Endothelial cell of umbilical vein (primary cell): ENCODE measurements at regions not wholly inside any gene's neighbourhood (a gene's known extent, or its start where the extent isn't known, plus 50 kb on each side); places are given as distances from the start of the nearest gene placed in this dataset.

Experiments used
- BruUV-seq: library from RNA; stranded (reverse); fragments of 400-500 nt; replicated peaks from 2 replicates; lab custom pipeline; 2021; lab: Mats Ljungman, UMichigan
- CTCF ChIA-PET: fragments of 300-600, 350-600 bp; sonication (Branson Sonifier 250); formaldehyde crosslinking; loops from one replicate; lab custom pipeline; 2021; ENCODE audit warnings: antibody characterized with exemption, inconsistent platforms; lab: Charles Lee
- POLR2A ChIA-PET: fragments of 300-600, 350-600 bp; sonication (Branson Sonifier 250); formaldehyde crosslinking; loops from one replicate; lab custom pipeline; 2021; ENCODE audit warnings: antibody characterized with exemption, inconsistent platforms; lab: Charles Lee
- DNase-seq: peaks from one replicate; pipeline ENCODE4 v3.0.0-alpha.2; 2011; ENCODE audit warnings: low read depth, low spot score
- FAIRE-seq: peaks from 2 replicates; lab custom pipeline; 2011; peaks lifted over from hg19 to GRCh38; lab: Jason Lieb, UNC
- H2AFZ ChIP-seq: 2 replicates; pipeline ENCODE4 v1.6.0; 2012; ENCODE audit warnings: low read depth, low read length, control low read depth, inconsistent platforms
- H3K27ac ChIP-seq: 2 replicates; pipeline ENCODE4 v1.5.1; 2011; ENCODE audit warnings: low read depth, mild to moderate bottlenecking, control low read depth, low read length, moderate library complexity; ENCODE audit not compliant: insufficient read depth
- H3K27me3 ChIP-seq, 2 experiments: 2 replicates each; pipeline versions ENCODE4 v1.6.0 to v1.6.1; 2011; ENCODE audit warnings: low read length in 2 of 2, mixed read lengths in 1 of 2; ENCODE audit not compliant: control insufficient read depth in 2 of 2, insufficient read depth in 2 of 2
- H3K36me3 ChIP-seq, 2 experiments: 2 replicates in 1 of 2; 3 replicates in 1 of 2; pipeline ENCODE4 v1.5.1; 2011; ENCODE audit warnings: low read length in 2 of 2, mild to moderate bottlenecking in 1 of 2, moderate library complexity in 1 of 2; ENCODE audit not compliant: control insufficient read depth in 2 of 2, insufficient read depth in 2 of 2; ENCODE audit errors: extremely low read depth in 1 of 2
- H3K4me1 ChIP-seq: 3 replicates; pipeline ENCODE4 v1.5.1; 2011; ENCODE audit warnings: mild to moderate bottlenecking, low read length; ENCODE audit not compliant: control insufficient read depth, insufficient read depth; ENCODE audit errors: extremely low read depth
- H3K4me2 ChIP-seq: 2 replicates; pipeline ENCODE4 v1.6.1; 2011; ENCODE audit warnings: low read length, control low read depth, mixed read lengths; ENCODE audit not compliant: insufficient read depth
- H3K4me3 ChIP-seq, 3 experiments: fragments of 200-600 bp in 1 of 3; sonication (generic), shearing (Covaris generic) in 1 of 3; replicated peaks in 1 of 3; 2 replicates each; pipeline ENCODE4 v1.5.1; 2011 to 2016; ENCODE audit warnings: control low read depth in 3 of 3, low read length in 3 of 3, mild to moderate bottlenecking in 2 of 3, inconsistent platforms in 1 of 3, low read depth in 1 of 3, moderate library complexity in 1 of 3; ENCODE audit not compliant: insufficient read depth in 1 of 3
- H3K79me2 ChIP-seq: 2 replicates; pipeline ENCODE4 v1.6.0; 2012; ENCODE audit warnings: low read length, inconsistent platforms; ENCODE audit not compliant: control insufficient read depth, insufficient read depth
- H3K9ac ChIP-seq: replicated peaks from 2 replicates; pipeline ENCODE3; 2011; ENCODE audit warnings: low read length, control low read depth; ENCODE audit not compliant: insufficient read depth; ENCODE audit errors: extremely low read depth
- H3K9me1 ChIP-seq: replicated peaks from 3 replicates; pipeline ENCODE4 v1.6.0; 2011; ENCODE audit warnings: mild to moderate bottlenecking, low read length; ENCODE audit not compliant: control insufficient read depth, insufficient read depth; ENCODE audit errors: extremely low read depth
- H3K9me3 ChIP-seq: replicated peaks from 2 replicates; pipeline ENCODE4 v1.5.1; 2012; ENCODE audit warnings: low read length, inconsistent platforms; ENCODE audit not compliant: control insufficient read depth, insufficient read depth
- H4K20me1 ChIP-seq: replicated peaks from 2 replicates; pipeline ENCODE3; 2011; ENCODE audit warnings: mild to moderate bottlenecking, low read length; ENCODE audit not compliant: control insufficient read depth, insufficient read depth; ENCODE audit errors: extremely low read depth
- EZH2 ChIP-seq: IDR thresholded peaks from 2 replicates; pipeline ENCODE4 v1.6.1; 2012; ENCODE audit warnings: borderline replicate concordance, low read depth, mild to moderate bottlenecking, moderate library complexity, low read length, inconsistent platforms; ENCODE audit not compliant: severe bottlenecking
- FOS ChIP-seq: IDR thresholded peaks from 2 replicates; pipeline ENCODE4 v1.6.1; 2011; ENCODE audit warnings: mild to moderate bottlenecking, low read length, moderate library complexity, borderline replicate concordance; ENCODE audit not compliant: insufficient read depth
- GATA2 ChIP-seq: IDR thresholded peaks from 2 replicates; pipeline ENCODE4 v1.7.0; 2011; ENCODE audit warnings: low read depth, mild to moderate bottlenecking, moderate library complexity, mixed read lengths, low read length; ENCODE audit not compliant: insufficient read length, insufficient read depth
- JUN ChIP-seq: IDR thresholded peaks from 2 replicates; pipeline ENCODE4 v1.6.1; 2011; ENCODE audit warnings: borderline replicate concordance, low read depth; ENCODE audit not compliant: insufficient read length, insufficient read depth
- MAX ChIP-seq: IDR thresholded peaks from 2 replicates; pipeline ENCODE4 v1.6.1; 2011; ENCODE audit not compliant: insufficient read depth, insufficient read length
- MYC ChIP-seq: IDR thresholded peaks from one replicate; pipeline ENCODE4 v1.6.1; 2011; ENCODE audit warnings: mild to moderate bottlenecking, low read depth, low read length
- POLR2A ChIP-seq: IDR thresholded peaks from 2 replicates; pipeline ENCODE4 v1.6.1; 2012; ENCODE audit warnings: low read depth, mild to moderate bottlenecking, control low read depth, low read length
- POLR2AphosphoS5 ChIP-seq: IDR thresholded peaks from 2 replicates; pipeline ENCODE4 v1.6.1; 2012; ENCODE audit warnings: low read depth, mild to moderate bottlenecking, control low read depth, low read length, moderate library complexity; ENCODE audit not compliant: insufficient read depth
- dilution Hi-C: fragments of 300-500 bp; cut with MboI; formaldehyde crosslinking; loops from one replicate; pipeline ENCODE4 v1.15.0; 2019; ENCODE audit warnings: low sequenced_read_pairs; ENCODE audit not compliant: extremely low pct_ligation_motif_present
- intact Hi-C: fragments of 100-400 bp; cut with micrococcal nuclease; formaldehyde crosslinking; loops from one replicate; pipeline ENCODE4 v1.10.0; 2022
- TF ChIP-seq, protein P1 (sequence below), 2 donors: IDR thresholded peaks; 1 replicate in 1 of 2; 2 replicates in 1 of 2; pipeline ENCODE4 v1.5.1; 2011; ENCODE audit warnings: low read length in 2 of 2, mild to moderate bottlenecking in 2 of 2, moderate library complexity in 2 of 2, control low read depth in 1 of 2, inconsistent platforms in 1 of 2, low read depth in 1 of 2; ENCODE audit not compliant: insufficient read depth in 1 of 2; ENCODE audit errors: extremely low read depth in 1 of 2

DNA sequence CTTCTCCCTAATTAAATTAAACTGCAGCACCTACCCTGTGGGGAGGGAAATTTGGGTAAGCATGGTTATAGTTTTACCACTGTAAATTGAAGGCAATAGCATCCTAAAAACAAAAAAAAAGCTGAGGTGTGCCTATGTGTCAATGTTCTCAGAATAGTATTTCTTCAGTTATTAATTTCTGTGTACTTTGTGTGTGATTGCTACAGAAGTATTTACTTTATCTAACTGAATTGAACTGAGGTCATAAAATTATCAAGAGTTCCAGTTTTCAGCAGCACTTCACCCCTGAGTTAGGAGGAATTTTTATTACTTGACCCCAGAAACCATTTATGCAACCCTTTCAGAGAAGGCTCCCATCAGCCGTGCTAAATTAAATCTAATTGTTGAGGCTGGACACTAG is 333.6 kb upstream of the ALCAM start:
- H2AFZ ChIP-seq, result no peak overlapping the region
- H3K4me1 ChIP-seq, result no peaks in the 10 kb centered on the region
- intact Hi-C loops (no loop called here), dilution Hi-C loops (no loop called here)
- ChIA-PET CTCF (no interaction called here), POLR2A (no interaction called here)
- no peaks in the 10 kb centered on the region for H3K79me2 ChIP-seq
- no peaks in the 10 kb centered on the region for H3K9me1 ChIP-seq
- no peak for FAIRE-seq
- H3K4me2 ChIP-seq, result no peak overlapping the region
- H3K27ac ChIP-seq, result no peak overlapping the region
- no peaks in the 10 kb centered on the region for H3K36me3 ChIP-seq
- no peak overlapping the region for H3K4me3 ChIP-seq
- no peaks in the 10 kb centered on the region for H3K9me3 ChIP-seq
- H3K9ac ChIP-seq, result no peak overlapping the region
- no peak for DNase-seq
- TF ChIP-seq, protein P1, sequence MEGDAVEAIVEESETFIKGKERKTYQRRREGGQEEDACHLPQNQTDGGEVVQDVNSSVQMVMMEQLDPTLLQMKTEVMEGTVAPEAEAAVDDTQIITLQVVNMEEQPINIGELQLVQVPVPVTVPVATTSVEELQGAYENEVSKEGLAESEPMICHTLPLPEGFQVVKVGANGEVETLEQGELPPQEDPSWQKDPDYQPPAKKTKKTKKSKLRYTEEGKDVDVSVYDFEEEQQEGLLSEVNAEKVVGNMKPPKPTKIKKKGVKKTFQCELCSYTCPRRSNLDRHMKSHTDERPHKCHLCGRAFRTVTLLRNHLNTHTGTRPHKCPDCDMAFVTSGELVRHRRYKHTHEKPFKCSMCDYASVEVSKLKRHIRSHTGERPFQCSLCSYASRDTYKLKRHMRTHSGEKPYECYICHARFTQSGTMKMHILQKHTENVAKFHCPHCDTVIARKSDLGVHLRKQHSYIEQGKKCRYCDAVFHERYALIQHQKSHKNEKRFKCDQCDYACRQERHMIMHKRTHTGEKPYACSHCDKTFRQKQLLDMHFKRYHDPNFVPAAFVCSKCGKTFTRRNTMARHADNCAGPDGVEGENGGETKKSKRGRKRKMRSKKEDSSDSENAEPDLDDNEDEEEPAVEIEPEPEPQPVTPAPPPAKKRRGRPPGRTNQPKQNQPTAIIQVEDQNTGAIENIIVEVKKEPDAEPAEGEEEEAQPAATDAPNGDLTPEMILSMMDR (IDR thresholded peaks at IDR 0.05; ENCODE audit: extremely low read depth in 1 of 2, insufficient read depth in 1 of 2, low read depth in 1 of 2, low read length in 2 of 2), result no peak
- TF ChIP-seq MYC (no peak), FOS (no peak), JUN (no peak), GATA2 (no peak)
- H3K27me3 ChIP-seq, result no peaks in the 10 kb centered on the region
- no peaks in the 10 kb centered on the region for H4K20me1 ChIP-seq
- BruUV-seq, result no TSS peak

DNA sequence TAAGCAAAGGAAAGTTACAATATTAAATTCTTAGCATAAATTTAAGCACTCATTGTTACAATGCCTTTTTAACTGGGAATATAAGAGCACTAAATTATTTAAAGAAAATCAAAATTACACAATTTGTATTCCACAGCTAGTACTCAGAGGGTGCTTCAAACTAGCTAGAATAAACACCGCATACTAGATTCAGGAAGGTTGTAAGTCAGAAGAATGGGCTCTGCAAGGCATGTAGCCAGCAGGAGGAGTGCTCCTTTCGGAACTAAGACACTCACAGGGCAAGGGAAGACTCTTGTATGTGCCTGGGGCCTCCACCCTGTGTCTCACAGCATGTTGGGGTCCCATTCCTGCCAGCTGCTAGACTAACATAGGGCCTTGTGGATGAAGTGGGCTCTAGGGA is 327.7 kb upstream of the ALCAM start:
- H3K4me2 ChIP-seq, result no peak overlapping the region
- ChIA-PET POLR2A (no interaction called here), CTCF (no interaction called here)
- DNase-seq (no peak), FAIRE-seq (no peak)
- H3K79me2 ChIP-seq, result no peaks in the 10 kb centered on the region
- H3K9me3 ChIP-seq, result no peaks in the 10 kb centered on the region
- H3K4me1 ChIP-seq, result no peaks in the 10 kb centered on the region
- H3K36me3 ChIP-seq, result no peaks in the 10 kb centered on the region
- H3K27me3 ChIP-seq, result no peaks in the 10 kb centered on the region
- no peaks in the 10 kb centered on the region for H3K9me1 ChIP-seq
- no peak overlapping the region for H2AFZ ChIP-seq
- no peaks in the 10 kb centered on the region for H4K20me1 ChIP-seq
- H3K27ac ChIP-seq, result no peak overlapping the region
- no peak for TF ChIP-seq POLR2AphosphoS5
- TF ChIP-seq POLR2A, result no peak
- no peak for TF ChIP-seq JUN
- TF ChIP-seq FOS, result no peak
- TF ChIP-seq GATA2, result no peak
- TF ChIP-seq MAX, result no peak
- no peak for TF ChIP-seq MYC
- no peak for TF ChIP-seq EZH2
- TF ChIP-seq, protein P1 (IDR thresholded peaks at IDR 0.05; ENCODE audit: extremely low read depth in 1 of 2, insufficient read depth in 1 of 2, low read depth in 1 of 2, low read length in 2 of 2), result no peak
- intact Hi-C loops, result no loop called here
- dilution Hi-C loops, result no loop called here
- no peak overlapping the region for H3K9ac ChIP-seq
- BruUV-seq, result no TSS peak
- H3K4me3 ChIP-seq, result no peak overlapping the region
